ENCODE measurements at regions not wholly inside any gene's neighbourhood (a gene's known extent, or its start where the extent isn't known, plus 50 kb on each side); places are given as distances from the start of the nearest gene placed in this dataset.

DNA sequence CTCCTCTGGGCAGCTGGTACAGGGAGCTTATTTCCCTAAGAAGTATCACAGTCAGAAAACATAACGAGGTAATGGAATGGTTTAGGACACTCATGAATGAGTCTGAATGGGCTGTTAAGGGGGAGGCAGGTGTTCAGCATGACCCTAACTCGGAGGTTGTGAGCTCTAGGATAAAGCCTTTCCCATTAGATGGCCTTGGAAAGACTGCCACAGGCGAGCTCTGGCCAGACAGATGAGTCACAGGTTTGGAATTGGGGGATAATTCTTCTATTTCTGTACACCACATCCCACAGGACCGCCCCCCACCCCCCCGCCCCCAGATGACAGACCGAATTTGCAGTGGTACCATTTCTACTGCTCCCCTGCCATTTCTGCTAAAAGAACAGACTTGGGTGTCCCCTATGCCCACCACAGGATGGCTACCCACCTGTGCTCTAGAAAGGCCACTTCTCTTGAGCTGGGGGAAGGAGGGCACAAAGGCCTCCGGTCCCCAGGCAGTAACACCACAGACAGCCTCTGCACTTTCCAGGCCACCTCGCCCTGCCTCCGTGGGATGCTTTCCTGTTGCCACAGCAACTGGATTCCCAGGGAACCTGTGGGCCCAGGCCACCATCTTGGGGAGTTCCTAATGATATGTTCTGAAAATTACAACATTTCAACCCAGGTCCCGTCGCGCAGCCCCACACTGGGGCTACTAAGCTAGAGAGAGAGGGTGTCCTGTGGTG lies 76.7 kb downstream of the TRIM29 start:
- in situ Hi-C loops (cut with MboI): no loop called here
- WGBS (ENCODE audit: insufficient coverage, low coverage, missing lambda C conversion rate): under 1% methylated on average over 9 of the region's 12 CpGs
- CTCF ChIA-PET (ENCODE audit: low intra/inter-chr PET ratio): no interaction called here
- TF ChIP-seq CREB3L1 (IDR thresholded peaks at IDR 0.05; ENCODE audit: borderline replicate concordance, low read depth): no peak
- TF ChIP-seq, protein P1, sequence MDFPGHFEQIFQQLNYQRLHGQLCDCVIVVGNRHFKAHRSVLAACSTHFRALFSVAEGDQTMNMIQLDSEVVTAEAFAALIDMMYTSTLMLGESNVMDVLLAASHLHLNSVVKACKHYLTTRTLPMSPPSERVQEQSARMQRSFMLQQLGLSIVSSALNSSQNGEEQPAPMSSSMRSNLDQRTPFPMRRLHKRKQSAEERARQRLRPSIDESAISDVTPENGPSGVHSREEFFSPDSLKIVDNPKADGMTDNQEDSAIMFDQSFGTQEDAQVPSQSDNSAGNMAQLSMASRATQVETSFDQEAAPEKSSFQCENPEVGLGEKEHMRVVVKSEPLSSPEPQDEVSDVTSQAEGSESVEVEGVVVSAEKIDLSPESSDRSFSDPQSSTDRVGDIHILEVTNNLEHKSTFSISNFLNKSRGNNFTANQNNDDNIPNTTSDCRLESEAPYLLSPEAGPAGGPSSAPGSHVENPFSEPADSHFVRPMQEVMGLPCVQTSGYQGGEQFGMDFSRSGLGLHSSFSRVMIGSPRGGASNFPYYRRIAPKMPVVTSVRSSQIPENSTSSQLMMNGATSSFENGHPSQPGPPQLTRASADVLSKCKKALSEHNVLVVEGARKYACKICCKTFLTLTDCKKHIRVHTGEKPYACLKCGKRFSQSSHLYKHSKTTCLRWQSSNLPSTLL (IDR thresholded peaks at IDR 0.05): no peak
- TF ChIP-seq ZNF717 (CRISPR knock-in tag; IDR thresholded peaks at IDR 0.05): no peak
- TF ChIP-seq, protein P2, sequence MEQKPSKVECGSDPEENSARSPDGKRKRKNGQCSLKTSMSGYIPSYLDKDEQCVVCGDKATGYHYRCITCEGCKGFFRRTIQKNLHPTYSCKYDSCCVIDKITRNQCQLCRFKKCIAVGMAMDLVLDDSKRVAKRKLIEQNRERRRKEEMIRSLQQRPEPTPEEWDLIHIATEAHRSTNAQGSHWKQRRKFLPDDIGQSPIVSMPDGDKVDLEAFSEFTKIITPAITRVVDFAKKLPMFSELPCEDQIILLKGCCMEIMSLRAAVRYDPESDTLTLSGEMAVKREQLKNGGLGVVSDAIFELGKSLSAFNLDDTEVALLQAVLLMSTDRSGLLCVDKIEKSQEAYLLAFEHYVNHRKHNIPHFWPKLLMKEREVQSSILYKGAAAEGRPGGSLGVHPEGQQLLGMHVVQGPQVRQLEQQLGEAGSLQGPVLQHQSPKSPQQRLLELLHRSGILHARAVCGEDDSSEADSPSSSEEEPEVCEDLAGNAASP (IDR thresholded peaks at IDR 0.05): no peak
- no peak for TF ChIP-seq MBD1 (CRISPR knock-in tag; IDR thresholded peaks at IDR 0.05)
- no peak for TF ChIP-seq HDAC2 (IDR thresholded peaks at IDR 0.05)
- no peak for TF ChIP-seq PRDM10 (IDR thresholded peaks at IDR 0.05; ENCODE audit: partially characterized antibody)
- no peak for TF ChIP-seq TAF1 (IDR thresholded peaks at IDR 0.05; ENCODE audit: control insufficient read depth, extremely low read depth, insufficient read depth, low read length, severe bottlenecking)
- no peak for TF ChIP-seq BACH1 (tag; IDR thresholded peaks at IDR 0.05)
- no peak for TF ChIP-seq ZNF644 (tag; IDR thresholded peaks at IDR 0.05; ENCODE audit: low read depth)
- no peak for TF ChIP-seq CBX3 (IDR thresholded peaks at IDR 0.05; ENCODE audit: borderline replicate concordance in 1 of 2, low read length in 2 of 2)

More for the DNA sequence above, 76.7 kb downstream of the TRIM29 start:
- no peak for ATAC-seq
- Histone ChIP-seq H3K9me1 (ENCODE audit: control insufficient read depth, insufficient read depth, low read length) (no peaks in the 10 kb centered on the region), H3K9me3 (replicated peaks; ENCODE audit: control insufficient read depth, insufficient read depth, low read depth, low read length) (no peaks in the 10 kb centered on the region), H3K4me2 (ENCODE audit: insufficient read depth, low read length) (no peak overlapping the region), H3K27ac (ENCODE audit: extremely low read depth, low read depth, low read length) (no peak overlapping the region), H3K79me2 (ENCODE audit: control insufficient read depth, insufficient read depth, low read length) (no peaks in the 10 kb centered on the region), H3K36me3 (ENCODE audit: control insufficient read depth, insufficient read depth, low read length) (no peaks in the 10 kb centered on the region), H3K27me3 (ENCODE audit: control insufficient read depth in 2 of 2, insufficient read depth in 2 of 2, low read length in 2 of 2) (peaks cover 39 to 72% of the 10 kb centered on the region in 2 experiments; a peak in 3 of 5 replicates), H2AFZ (ENCODE audit: low read depth, low read length) (no peak overlapping the region), H4K20me1 (replicated peaks; ENCODE audit: control insufficient read depth, insufficient read depth, low read length) (no peaks in the 10 kb centered on the region; the same call in 1 of the 2 replicates), H3K4me1 (replicated peaks in 1 of 2; ENCODE audit: control insufficient read depth in 2 of 2, insufficient read depth in 2 of 2, low read length in 2 of 2) (no peaks in the 10 kb centered on the region), H3K9ac (ENCODE audit: insufficient read depth in 1 of 2, low read depth in 2 of 2, low read length in 2 of 2) (no peak overlapping the region), H3K4me3 (no peak overlapping the region)
- BruUV-seq (replicated peaks): no TSS peak
- POLR2A ChIA-PET: interaction anchor here (0.6 kb wide), 1 partner anchor 75 kb away, joined by 3 read pairs; no protein-coding TSS in a partner anchor
- no peak for FAIRE-seq
- DNase-seq (ENCODE audit: extremely low read depth in 1 of 4, low spot score in 3 of 4): no peak
- intact Hi-C loops (cut with micrococcal nuclease): no loop called here

All from K562 (cell line).